HCT116 (cell line): ENCODE measurements at regions not wholly inside any gene's neighbourhood (a gene's known extent, or its start where the extent isn't known, plus 50 kb on each side); places are given as distances from the start of the nearest gene placed in this dataset.

Source experiments
- ATAC-seq: fragments of 200-7000 bp; cut with Tn5 transposase; 2 replicates; pipeline ENCODE4 v1.9.1; 2020; ENCODE audit warnings: mild to moderate bottlenecking, moderate library complexity
- BruUV-seq: library from RNA; stranded (reverse); fragments of 400-500 nt; replicated peaks from 2 replicates; lab custom pipeline; 2021; lab: Mats Ljungman, UMichigan
- CTCF ChIA-PET: fragments of 300-600 bp; sonication (Branson Sonifier 250); formaldehyde crosslinking; loops from one replicate; lab custom pipeline; 2021; ENCODE audit warnings: antibody characterized with exemption; lab: Charles Lee
- POLR2A ChIA-PET: fragments of 300-600, 350-600 bp; sonication (Branson Sonifier 250); formaldehyde crosslinking; loops from one replicate; lab custom pipeline; 2021; ENCODE audit warnings: antibody characterized with exemption; lab: Charles Lee
- RAD21 ChIA-PET, 2 experiments: fragments of 300-600 bp; sonication (Branson Sonifier 250); formaldehyde crosslinking; loops; one replicate each; lab custom pipeline; 2023; ENCODE audit warnings: low total read pairs in 2 of 2; ENCODE audit not compliant: uncharacterized antibody in 2 of 2, unreplicated experiment in 2 of 2, low non-redundant PET in 1 of 2; lab: Charles Lee
- DNase-seq: peaks from one replicate; pipeline ENCODE4 v3.0.0-alpha.2; 2010; ENCODE audit warnings: low read depth, low spot score
- H2AFZ ChIP-seq: fragments of 200-600 bp; shearing (Covaris generic), sonication (generic); 2 replicates; pipeline ENCODE4 v1.6.1; 2017; ENCODE audit warnings: low read depth, mixed run types, mixed read lengths, antibody characterized with exemption, low read length; ENCODE audit not compliant: poor library complexity, severe bottlenecking
- H3K27ac ChIP-seq: 2 replicates; pipeline ENCODE4 v1.5.1; 2012; ENCODE audit warnings: low read depth, low read length
- H3K27me3 ChIP-seq: fragments of 200-600 bp; sonication (generic); 2 replicates; pipeline ENCODE4 v1.6.1; 2016; ENCODE audit warnings: mixed run types, low read length, mixed read lengths; ENCODE audit not compliant: insufficient read depth
- H3K36me3 ChIP-seq, 2 experiments: fragments of 200-500 bp in 1 of 2; fragments of 200-600 bp in 1 of 2; sonication (Bioruptor generic) in 1 of 2; sonication (generic) in 1 of 2; 2 replicates each; pipeline versions ENCODE4 v1.5.1 to v1.6.1; 2014 to 2016; ENCODE audit warnings: low read length in 2 of 2, inconsistent platforms in 1 of 2, mixed read lengths in 1 of 2, mixed run types in 1 of 2; ENCODE audit not compliant: insufficient read depth in 2 of 2, control insufficient read depth in 1 of 2
- H3K4me1 ChIP-seq, 2 experiments: fragments of 200-600 bp in 1 of 2; sonication (generic) in 1 of 2; 2 replicates each; pipeline versions ENCODE4 v1.5.1 to v1.6.1; 2012 to 2017; ENCODE audit warnings: low read length in 2 of 2, inconsistent platforms in 1 of 2, mild to moderate bottlenecking in 1 of 2, mixed read lengths in 1 of 2, mixed run types in 1 of 2, moderate library complexity in 1 of 2; ENCODE audit not compliant: insufficient read depth in 2 of 2, control insufficient read depth in 1 of 2
- H3K4me2 ChIP-seq: fragments of 200-600 bp; sonication (generic); 2 replicates; pipeline ENCODE4 v1.6.1; 2017; ENCODE audit warnings: mixed run types, low read length, mixed read lengths
- H3K4me3 ChIP-seq, 2 experiments: fragments of 200-600 bp in 1 of 2; sonication (generic) in 1 of 2; replicated peaks in 1 of 2; 2 replicates each; pipeline ENCODE4 v1.5.1; 2011 to 2016; ENCODE audit warnings: low read length in 2 of 2, control low read depth in 1 of 2, low read depth in 1 of 2, mild to moderate bottlenecking in 1 of 2, mixed read lengths in 1 of 2, mixed run types in 1 of 2
- H3K79me2 ChIP-seq: fragments of 200-600 bp; sonication (generic); 2 replicates; pipeline ENCODE4 v1.6.1; 2017; ENCODE audit warnings: mild to moderate bottlenecking, mixed run types, low read length, moderate library complexity, mixed read lengths; ENCODE audit not compliant: insufficient read depth
- H3K9ac ChIP-seq: fragments of 200-600 bp; sonication (generic); 2 replicates; pipeline ENCODE4 v1.6.1; 2016; ENCODE audit warnings: low read length, mixed read lengths
- H3K9me2 ChIP-seq: fragments of 200-600 bp; sonication (generic), shearing (Covaris generic); 2 replicates; pipeline ENCODE4 v1.6.1; 2017; ENCODE audit warnings: mixed run types, mild to moderate bottlenecking, moderate library complexity; ENCODE audit not compliant: insufficient read depth
- H3K9me3 ChIP-seq, 2 experiments: fragments of 200-500 bp in 1 of 2; fragments of 200-600 bp in 1 of 2; sonication (Bioruptor generic) in 1 of 2; sonication (generic) in 1 of 2; 2 replicates each; pipeline ENCODE4 v1.6.1; 2014 to 2017; ENCODE audit warnings: low read length in 2 of 2, mixed read lengths in 2 of 2, inconsistent platforms in 1 of 2, low read depth in 1 of 2, mild to moderate bottlenecking in 1 of 2, mixed run types in 1 of 2, moderate library complexity in 1 of 2; ENCODE audit not compliant: control insufficient read depth in 1 of 2, insufficient read depth in 1 of 2
- H4K20me1 ChIP-seq: fragments of 200-600 bp; sonication (generic), shearing (Covaris generic); 2 replicates; pipeline ENCODE4 v1.6.1; 2017; ENCODE audit warnings: mixed run types, mild to moderate bottlenecking, moderate library complexity; ENCODE audit not compliant: insufficient read depth
- CBX3 ChIP-seq: IDR thresholded peaks from 2 replicates; pipeline ENCODE4 v1.6.1; 2012; ENCODE audit warnings: low read depth
- CTCF ChIP-seq, 3 experiments: fragments of 200-600 bp in 1 of 3; sonication (generic) in 1 of 3; IDR thresholded peaks in 2 of 3; conservative IDR thresholded peaks in 1 of 3; 2 replicates each; pipeline ENCODE4 v1.5.1; 2012 to 2017; ENCODE audit warnings: low read depth in 2 of 3, low read length in 2 of 3, antibody characterized with exemption in 1 of 3, borderline replicate concordance in 1 of 3, control low read depth in 1 of 3, mild to moderate bottlenecking in 1 of 3, mixed read lengths in 1 of 3, mixed run types in 1 of 3, moderate library complexity in 1 of 3; ENCODE audit not compliant: insufficient read depth in 1 of 3
- ELF1 ChIP-seq: IDR thresholded peaks from 2 replicates; pipeline ENCODE4 v1.6.1; 2012; ENCODE audit warnings: low read depth, borderline replicate concordance
- EZH2 ChIP-seq: fragments of 200-600 bp; sonication (generic); IDR thresholded peaks from 2 replicates; pipeline ENCODE4 v1.6.1; 2017; ENCODE audit warnings: antibody characterized with exemption, mixed run types
- EZH2phosphoT487 ChIP-seq: fragments of 200-600 bp; IDR thresholded peaks from 2 replicates; pipeline ENCODE4 v1.6.1; 2018; ENCODE audit warnings: antibody characterized with exemption, borderline replicate concordance
- MAX ChIP-seq: IDR thresholded peaks from 2 replicates; pipeline ENCODE4 v1.6.1; 2012
- POLR2A ChIP-seq: IDR thresholded peaks from 2 replicates; pipeline ENCODE4 v1.7.0; 2011; ENCODE audit warnings: borderline replicate concordance; ENCODE audit not compliant: insufficient read depth, insufficient read length; ENCODE audit errors: extremely low read depth
- POLR2AphosphoS5 ChIP-seq: IDR thresholded peaks from 2 replicates; pipeline ENCODE4 v1.6.1; 2011; ENCODE audit warnings: mild to moderate bottlenecking, low read depth, low read length, moderate library complexity
- RAD21 ChIP-seq: IDR thresholded peaks from 2 replicates; pipeline ENCODE4 v1.6.1; 2012; ENCODE audit warnings: low read depth, mild to moderate bottlenecking
- REST ChIP-seq: IDR thresholded peaks from 2 replicates; pipeline ENCODE4 v1.6.1; 2012; ENCODE audit warnings: low read depth
- SIN3A ChIP-seq: IDR thresholded peaks from 2 replicates; pipeline ENCODE4 v1.6.1; 2012; ENCODE audit warnings: low read depth
- SP1 ChIP-seq: IDR thresholded peaks from 2 replicates; pipeline ENCODE4 v1.6.1; 2012; ENCODE audit warnings: low read depth
- SRF ChIP-seq: IDR thresholded peaks from 2 replicates; pipeline ENCODE4 v1.6.1; 2012; ENCODE audit warnings: low read depth
- TCF7L2 ChIP-seq: IDR thresholded peaks from 2 replicates; pipeline ENCODE4 v1.7.0; 2011; ENCODE audit warnings: borderline replicate concordance, inconsistent platforms; ENCODE audit not compliant: insufficient read depth, insufficient read length; ENCODE audit errors: extremely low read depth
- YY1 ChIP-seq: IDR thresholded peaks from 2 replicates; pipeline ENCODE4 v1.6.1; 2011; ENCODE audit warnings: low read length, low read depth, moderate library complexity, mild to moderate bottlenecking; ENCODE audit not compliant: insufficient replicate concordance; ENCODE audit errors: extremely low read depth
- ZBTB33 ChIP-seq: IDR thresholded peaks from 2 replicates; pipeline ENCODE4 v1.6.1; 2011; ENCODE audit warnings: mild to moderate bottlenecking, low read length, moderate library complexity; ENCODE audit not compliant: insufficient replicate concordance; ENCODE audit errors: extremely low read depth
- ZFX ChIP-seq: fragments of 450-650 bp; IDR thresholded peaks from 2 replicates; pipeline ENCODE4 v1.6.1; 2017
- ZNF274 ChIP-seq: fragments of 200-500 bp; sonication (Bioruptor generic); IDR thresholded peaks from 2 replicates; pipeline ENCODE4 v1.6.1; 2014; ENCODE audit warnings: mild to moderate bottlenecking, low read depth, low read length, inconsistent platforms
- intact Hi-C: fragments of 100-400 bp; cut with micrococcal nuclease; formaldehyde crosslinking; loops from 2 replicates; pipeline ENCODE4 v1.10.0; 2022

- POLR2A ChIA-PET = no interaction called here
- DNase-seq = no peak
- H3K9ac ChIP-seq = no peak overlapping the region
- no peak for TF ChIP-seq MAX
- no peak for TF ChIP-seq CTCF (IDR thresholded peaks at IDR 0.05 in 2 of 3, conservative IDR thresholded peaks at IDR 0.05 in 1 of 3; ENCODE audit: borderline replicate concordance in 1 of 3, insufficient read depth in 1 of 3, low read depth in 2 of 3, low read length in 2 of 3)
- TF ChIP-seq EZH2phosphoT487 = no peak
- no peak for TF ChIP-seq YY1
- TF ChIP-seq ZBTB33 = no peak
- TF ChIP-seq REST = no peak
- no peak for TF ChIP-seq POLR2AphosphoS5
- TF ChIP-seq ZNF274 = no peak
- no peak for TF ChIP-seq POLR2A
- no peak for TF ChIP-seq ZFX
- TF ChIP-seq EZH2 = no peak
- no peak for TF ChIP-seq RAD21
- no peak for TF ChIP-seq SIN3A
- no peak for TF ChIP-seq SP1
- TF ChIP-seq TCF7L2 = no peak
- TF ChIP-seq SRF = no peak
- no peak for TF ChIP-seq CBX3
- TF ChIP-seq ELF1 = no peak
- RAD21 ChIA-PET = no interaction called here
- H3K27ac ChIP-seq = no peak overlapping the region
- BruUV-seq = no TSS peak
- no peak overlapping the region for H3K4me2 ChIP-seq
- no peak overlapping the region for H2AFZ ChIP-seq
- intact Hi-C loops = no loop called here
- no peak overlapping the region for H3K4me3 ChIP-seq
- H4K20me1 ChIP-seq = no peaks in the 10 kb centered on the region
- H3K9me2 ChIP-seq = no peaks in the 10 kb centered on the region
- H3K79me2 ChIP-seq = no peaks in the 10 kb centered on the region
- CTCF ChIA-PET = interaction anchor here (1.2 kb wide), 1 partner anchor 23 kb away, joined by 3 read pairs; no protein-coding TSS in a partner anchor
- H3K4me1 ChIP-seq = no peaks in the 10 kb centered on the region
- no peaks in the 10 kb centered on the region for H3K27me3 ChIP-seq
- ATAC-seq = no peak
- no peaks in the 10 kb centered on the region for H3K9me3 ChIP-seq
- H3K36me3 ChIP-seq = no peaks in the 10 kb centered on the region
Measured at GRCh38 chr3:5404718-5405117, 217.2 kb downstream of the EDEM1 start.
